SK-N-MC (cell line): ENCODE measurements at regions not wholly inside any gene's neighbourhood (a gene's known extent, or its start where the extent isn't known, plus 50 kb on each side); places are given as distances from the start of the nearest gene placed in this dataset.

Experiments
- EZH2 ChIP-seq: fragments of 200-600 bp; sonication (generic); IDR thresholded peaks from one replicate; pipeline ENCODE4 v1.6.1; 2017; ENCODE audit warnings: antibody characterized with exemption
- FOXP2 ChIP-seq: optimal IDR thresholded peaks from 2 replicates; pipeline ENCODE3; 2011; ENCODE audit warnings: mild to moderate bottlenecking, moderate library complexity; ENCODE audit not compliant: insufficient read depth; ENCODE audit errors: extremely low read length, control extremely low read depth
- POLR2AphosphoS5 ChIP-seq: IDR thresholded peaks from 2 replicates; pipeline ENCODE4 v1.6.1; 2012; ENCODE audit warnings: mild to moderate bottlenecking, low read depth, low read length, borderline replicate concordance

- TF ChIP-seq EZH2: no peak
- no peak for TF ChIP-seq POLR2AphosphoS5
- TF ChIP-seq FOXP2: no peak
Measured at GRCh38 chr22:33213383-33214075, 155.3 kb upstream of the SYN3 start.
